H9 (cell line): ENCODE measurements at regions not wholly inside any gene's neighbourhood (a gene's known extent, or its start where the extent isn't known, plus 50 kb on each side); places are given as distances from the start of the nearest gene placed in this dataset.

Experiments
- DNase-seq: peaks from one replicate; pipeline ENCODE4 v3.0.0-alpha.2; 2017
- H2AFZ ChIP-seq: one replicate; pipeline ENCODE4 v1.6.1; 2013; ENCODE audit warnings: mild to moderate bottlenecking, low read length, control low read depth, moderate library complexity
- H2AK5ac ChIP-seq: 2 replicates; pipeline ENCODE4 v1.6.1; 2013; ENCODE audit warnings: low read length, control low read depth, mixed read lengths; ENCODE audit not compliant: insufficient read length
- H2BK120ac ChIP-seq: one replicate; pipeline ENCODE4 v1.6.1; 2013; ENCODE audit warnings: low read depth, mild to moderate bottlenecking, low read length, control low read depth, inconsistent platforms; ENCODE audit not compliant: poor library complexity, severe bottlenecking
- H2BK12ac ChIP-seq: 2 replicates; pipeline ENCODE4 v1.6.1; 2013; ENCODE audit warnings: low read length, control low read depth, mixed read lengths, low read depth; ENCODE audit not compliant: insufficient read length
- H2BK15ac ChIP-seq: 2 replicates; pipeline ENCODE4 v1.6.1; 2013; ENCODE audit warnings: low read depth, low read length, control low read depth
- H2BK20ac ChIP-seq: one replicate; pipeline ENCODE4 v1.6.1; 2013; ENCODE audit warnings: low read depth, mild to moderate bottlenecking, low read length, control low read depth, inconsistent platforms; ENCODE audit not compliant: poor library complexity, severe bottlenecking
- H2BK5ac ChIP-seq: 2 replicates; pipeline ENCODE4 v1.6.1; 2013; ENCODE audit warnings: low read length, control low read depth, mixed read lengths; ENCODE audit not compliant: insufficient read length
- H3K14ac ChIP-seq: 2 replicates; pipeline ENCODE4 v1.6.1; 2013; ENCODE audit warnings: low read length, control low read depth; ENCODE audit not compliant: insufficient read depth
- H3K18ac ChIP-seq: 2 replicates; pipeline ENCODE4 v1.6.1; 2013; ENCODE audit warnings: low read depth, mild to moderate bottlenecking, mixed read lengths, low read length, control low read depth; ENCODE audit not compliant: insufficient read length
- H3K23ac ChIP-seq: 2 replicates; pipeline ENCODE4 v1.6.1; 2013; ENCODE audit warnings: low read length, control low read depth, mixed read lengths, low read depth; ENCODE audit not compliant: insufficient read length
- H3K23me2 ChIP-seq: 2 replicates; pipeline ENCODE4 v1.6.1; 2013; ENCODE audit warnings: low read depth, mild to moderate bottlenecking, mixed read lengths, low read length, control low read depth; ENCODE audit not compliant: insufficient read length, poor library complexity, severe bottlenecking
- H3K27ac ChIP-seq: 2 replicates; pipeline ENCODE4 v1.5.1; 2013; ENCODE audit warnings: low read length, control low read depth, mixed read lengths, low read depth; ENCODE audit not compliant: insufficient read length
- H3K27me3 ChIP-seq: 2 replicates; pipeline ENCODE4 v1.6.1; 2013; ENCODE audit warnings: low read length, control low read depth, inconsistent platforms; ENCODE audit not compliant: insufficient read depth
- H3K4ac ChIP-seq: 2 replicates; pipeline ENCODE4 v1.6.1; 2013; ENCODE audit warnings: low read depth, mild to moderate bottlenecking, control low read depth, inconsistent platforms, low read length, moderate library complexity
- H3K4me1 ChIP-seq: 2 replicates; pipeline ENCODE4 v1.6.1; 2013; ENCODE audit warnings: low read length, control low read depth, inconsistent platforms; ENCODE audit not compliant: insufficient read depth
- H3K4me2 ChIP-seq: 2 replicates; pipeline ENCODE4 v1.6.1; 2013; ENCODE audit warnings: low read length, control low read depth, mixed read lengths; ENCODE audit not compliant: insufficient read length, insufficient read depth
- H3K56ac ChIP-seq: 2 replicates; pipeline ENCODE4 v1.6.1; 2013; ENCODE audit warnings: low read depth, mild to moderate bottlenecking, mixed read lengths, low read length, control low read depth; ENCODE audit not compliant: insufficient read length
- H3K79me1 ChIP-seq: 2 replicates; pipeline ENCODE4 v1.6.1; 2013; ENCODE audit warnings: low read depth, mild to moderate bottlenecking, moderate library complexity, low read length, control low read depth, inconsistent platforms; ENCODE audit not compliant: insufficient read depth, poor library complexity, severe bottlenecking
- H3K79me2 ChIP-seq: 2 replicates; pipeline ENCODE4 v1.6.1; 2013; ENCODE audit warnings: low read length, control low read depth, inconsistent platforms; ENCODE audit not compliant: insufficient read depth
- H3K9ac ChIP-seq: 2 replicates; pipeline ENCODE4 v1.6.1; 2013; ENCODE audit warnings: low read length, control low read depth, mixed read lengths; ENCODE audit not compliant: insufficient read length; ENCODE audit errors: extremely low read depth
- H3K9me3 ChIP-seq: one replicate; pipeline ENCODE4 v1.6.1; 2013; ENCODE audit warnings: low read depth, low read length, inconsistent platforms; ENCODE audit not compliant: control insufficient read depth
- H3T11ph ChIP-seq: one replicate; pipeline ENCODE4 v1.6.1; 2013; ENCODE audit warnings: mild to moderate bottlenecking, low read length, control low read depth, inconsistent platforms
- H4K20me1 ChIP-seq: one replicate; pipeline ENCODE4 v1.6.1; 2013; ENCODE audit not compliant: control insufficient read depth, insufficient read length, insufficient read depth
- H4K5ac ChIP-seq: 2 replicates; pipeline ENCODE4 v1.6.1; 2013; ENCODE audit warnings: low read depth, mild to moderate bottlenecking, mixed read lengths, low read length, control low read depth; ENCODE audit not compliant: insufficient read length
- H4K8ac ChIP-seq: replicated peaks from 2 replicates; pipeline ENCODE4 v1.6.1; 2013; ENCODE audit warnings: low read length, control low read depth, mixed read lengths, low read depth; ENCODE audit not compliant: insufficient read length
- H4K91ac ChIP-seq: 2 replicates; pipeline ENCODE4 v1.6.1; 2013; ENCODE audit warnings: low read depth, mild to moderate bottlenecking, moderate library complexity, mixed read lengths, low read length, control low read depth; ENCODE audit not compliant: insufficient read length
- H3K27ac Mint-ChIP-seq, 3 experiments: 2 replicates in 2 of 3; 3 replicates in 1 of 3; pipeline ENCODE4 v1.8.0; 2020 to 2021; ENCODE audit warnings: mixed read lengths in 3 of 3, mild to moderate bottlenecking in 1 of 3, moderate library complexity in 1 of 3
- H3K27me3 Mint-ChIP-seq: 2 replicates; pipeline ENCODE4 v1.8.0; 2021; ENCODE audit warnings: low read depth, mild to moderate bottlenecking, moderate library complexity, mixed read lengths
- H3K36me3 Mint-ChIP-seq, 3 experiments: 2 replicates in 2 of 3; 3 replicates in 1 of 3; pipeline ENCODE4 v1.8.0; 2020 to 2021; ENCODE audit warnings: low read depth in 3 of 3, mixed read lengths in 3 of 3; ENCODE audit not compliant: insufficient read depth in 1 of 3
- H3K4me1 Mint-ChIP-seq, 2 experiments: 2 replicates each; pipeline ENCODE4 v1.8.0; 2020; ENCODE audit warnings: mixed read lengths in 2 of 2
- H3K4me3 Mint-ChIP-seq, 2 experiments: 2 replicates in 1 of 2; 3 replicates in 1 of 2; pipeline ENCODE4 v1.8.0; 2020 to 2021; ENCODE audit warnings: mild to moderate bottlenecking in 2 of 2, mixed read lengths in 2 of 2, moderate library complexity in 1 of 2
- H3K9me3 Mint-ChIP-seq, 2 experiments: 2 replicates in 1 of 2; 3 replicates in 1 of 2; pipeline ENCODE4 v1.8.0; 2020; ENCODE audit warnings: mild to moderate bottlenecking in 2 of 2, mixed read lengths in 2 of 2, moderate library complexity in 1 of 2
- TF ChIP-seq, protein P1 (sequence below): fragments of 200-600 bp; sonication (generic); conservative IDR thresholded peaks from 3 replicates; pipeline ENCODE4 v1.8.0; 2021; ENCODE audit warnings: antibody characterized with exemption, mild to moderate bottlenecking

GRCh38 chr3:182108371-182108770 lies 396.6 kb downstream of the SOX2 start:
- Histone ChIP-seq H3K4me2 (no peak overlapping the region), H4K5ac (no peak overlapping the region), H2BK12ac (no peak overlapping the region), H2BK15ac (no peak overlapping the region), H3K18ac (no peak overlapping the region), H3T11ph (no peak overlapping the region), H2BK5ac (no peak overlapping the region), H3K9me3 (no peaks in the 10 kb centered on the region), H2BK20ac (no peak overlapping the region), H4K20me1 (no peaks in the 10 kb centered on the region), H3K4ac (no peak overlapping the region), H3K23ac (no peak overlapping the region), H3K56ac (no peak overlapping the region), H3K9ac (no peak overlapping the region), H3K79me2 (no peaks in the 10 kb centered on the region), H3K79me1 (no peaks in the 10 kb centered on the region), H2AFZ (no peak overlapping the region), H2AK5ac (no peak overlapping the region), H3K14ac (no peak overlapping the region), H3K27ac (no peak overlapping the region), H2BK120ac (no peak overlapping the region), H4K91ac (no peak overlapping the region), H4K8ac (no peak overlapping the region), H3K23me2 (no peaks in the 10 kb centered on the region), H3K27me3 (no peaks in the 10 kb centered on the region; the same call in 1 of the 2 replicates), H3K4me1 (no peaks in the 10 kb centered on the region)
- TF ChIP-seq, protein P1, sequence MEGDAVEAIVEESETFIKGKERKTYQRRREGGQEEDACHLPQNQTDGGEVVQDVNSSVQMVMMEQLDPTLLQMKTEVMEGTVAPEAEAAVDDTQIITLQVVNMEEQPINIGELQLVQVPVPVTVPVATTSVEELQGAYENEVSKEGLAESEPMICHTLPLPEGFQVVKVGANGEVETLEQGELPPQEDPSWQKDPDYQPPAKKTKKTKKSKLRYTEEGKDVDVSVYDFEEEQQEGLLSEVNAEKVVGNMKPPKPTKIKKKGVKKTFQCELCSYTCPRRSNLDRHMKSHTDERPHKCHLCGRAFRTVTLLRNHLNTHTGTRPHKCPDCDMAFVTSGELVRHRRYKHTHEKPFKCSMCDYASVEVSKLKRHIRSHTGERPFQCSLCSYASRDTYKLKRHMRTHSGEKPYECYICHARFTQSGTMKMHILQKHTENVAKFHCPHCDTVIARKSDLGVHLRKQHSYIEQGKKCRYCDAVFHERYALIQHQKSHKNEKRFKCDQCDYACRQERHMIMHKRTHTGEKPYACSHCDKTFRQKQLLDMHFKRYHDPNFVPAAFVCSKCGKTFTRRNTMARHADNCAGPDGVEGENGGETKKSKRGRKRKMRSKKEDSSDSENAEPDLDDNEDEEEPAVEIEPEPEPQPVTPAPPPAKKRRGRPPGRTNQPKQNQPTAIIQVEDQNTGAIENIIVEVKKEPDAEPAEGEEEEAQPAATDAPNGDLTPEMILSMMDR = no peak
- Mint-ChIP-seq H3K9me3 (peaks cover 4 to 6% of the 10 kb centered on the region in 2 experiments; a peak in 2 of 5 replicates), H3K27me3 (no peaks in the 10 kb centered on the region), H3K36me3 (peaks cover 0 to 4% (median 3%) of the 10 kb centered on the region in 3 experiments; a peak in 3 of 7 replicates), H3K27ac (no peak overlapping the region), H3K4me1 (no peaks in the 10 kb centered on the region), H3K4me3 (no peak overlapping the region)
- DNase-seq = no peak
